Mucosa of stomach (tissue), 1 donor: ENCODE measurements at regions not wholly inside any gene's neighbourhood (a gene's known extent, or its start where the extent isn't known, plus 50 kb on each side); places are given as distances from the start of the nearest gene placed in this dataset.

Experiments
- H3K27me3 ChIP-seq: one replicate; pipeline ENCODE4 v1.7.0; 2013; ENCODE audit warnings: mild to moderate bottlenecking, low read length; ENCODE audit not compliant: control insufficient read depth, insufficient read depth
- H3K36me3 ChIP-seq: one replicate; pipeline ENCODE4 v1.7.0; 2013; ENCODE audit warnings: low read length; ENCODE audit not compliant: control insufficient read depth, insufficient read depth
- H3K4me1 ChIP-seq: one replicate; pipeline ENCODE4 v1.7.0; 2013; ENCODE audit warnings: mild to moderate bottlenecking, low read length; ENCODE audit not compliant: control insufficient read depth, insufficient read depth
- H3K4me3 ChIP-seq: one replicate; pipeline ENCODE4 v1.7.0; 2013; ENCODE audit warnings: low read length
- H3K9ac ChIP-seq: one replicate; pipeline ENCODE4 v1.7.0; 2013; ENCODE audit warnings: mild to moderate bottlenecking, low read length, moderate library complexity
- H3K9me3 ChIP-seq: one replicate; pipeline ENCODE4 v1.7.0; 2013; ENCODE audit warnings: mild to moderate bottlenecking, low read length, moderate library complexity; ENCODE audit not compliant: control insufficient read depth
- donor health status: Pancreatic carcinoma.

DNA sequence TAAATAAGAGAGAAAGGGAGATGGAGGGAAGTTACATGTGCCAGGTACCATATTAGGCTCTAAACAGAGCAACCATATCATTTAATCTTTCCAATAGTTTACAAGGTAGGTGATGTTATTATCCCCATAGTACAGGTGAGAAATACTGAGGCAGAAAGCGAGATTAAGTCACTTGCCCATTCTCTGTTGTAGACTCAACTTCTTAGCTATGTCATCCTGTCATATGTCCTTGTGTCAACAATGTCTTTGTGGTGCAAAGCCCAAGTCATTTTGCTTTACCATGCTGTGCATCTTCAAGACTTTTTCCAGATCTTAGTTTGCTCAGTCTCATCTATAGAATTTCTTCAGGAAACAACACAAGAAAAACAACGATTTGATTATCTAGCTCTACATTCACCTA, 205.0 kb upstream of the E2F8 start:
- H3K4me1 ChIP-seq = peaks cover 23% of the 10 kb centered on the region
- no peaks in the 10 kb centered on the region for H3K36me3 ChIP-seq
- no peak overlapping the region for H3K4me3 ChIP-seq
- no peaks in the 10 kb centered on the region for H3K27me3 ChIP-seq
- no peaks in the 10 kb centered on the region for H3K9me3 ChIP-seq
- no peak overlapping the region for H3K9ac ChIP-seq

DNA sequence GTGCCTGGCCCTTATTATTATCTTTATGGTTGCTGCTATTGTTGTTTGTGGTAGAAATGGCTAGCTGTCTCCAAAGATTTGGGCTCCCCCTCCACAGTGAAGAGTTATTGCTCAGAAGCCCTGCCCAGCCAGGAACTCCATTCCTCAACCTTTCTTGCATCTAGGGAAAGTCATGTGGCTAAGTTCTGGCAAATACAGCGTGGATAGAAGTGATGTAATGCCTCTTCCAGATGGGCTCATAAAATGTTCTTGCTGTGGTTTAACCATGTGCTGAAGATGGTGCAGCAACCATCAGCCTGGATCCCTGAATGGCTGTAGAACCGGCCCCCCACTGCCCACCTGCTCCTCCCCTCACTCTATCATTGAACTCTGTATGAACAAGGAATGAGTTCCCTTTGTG, 203.5 kb upstream of the E2F8 start:
- Histone ChIP-seq H3K4me1 (peaks cover 28% of the 10 kb centered on the region), H3K36me3 (no peaks in the 10 kb centered on the region), H3K9me3 (no peaks in the 10 kb centered on the region), H3K9ac (no peak overlapping the region), H3K4me3 (no peak overlapping the region), H3K27me3 (no peaks in the 10 kb centered on the region)

DNA sequence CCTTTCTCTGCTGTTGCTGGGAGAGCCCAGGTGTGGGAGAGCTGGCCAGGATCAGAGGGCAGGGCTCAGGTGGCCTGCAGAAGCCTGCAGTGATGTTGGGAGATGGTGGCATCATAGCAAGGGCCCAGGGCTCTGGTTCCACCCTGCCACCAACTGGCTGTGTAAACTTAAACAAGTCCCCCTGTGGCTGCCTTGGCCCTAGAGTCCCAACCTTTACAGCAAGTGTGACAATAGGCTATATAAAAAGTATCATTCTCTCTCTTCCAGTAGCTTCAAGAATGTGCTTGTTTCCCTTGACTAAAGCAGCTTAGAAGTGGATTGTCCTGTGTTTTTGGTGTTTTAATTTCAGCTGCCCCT, 201.8 kb upstream of the E2F8 start:
- no peaks in the 10 kb centered on the region for H3K9me3 ChIP-seq
- no peaks in the 10 kb centered on the region for H3K27me3 ChIP-seq
- no peak overlapping the region for H3K4me3 ChIP-seq
- H3K9ac ChIP-seq = no peak overlapping the region
- H3K4me1 ChIP-seq = peaks cover 28% of the 10 kb centered on the region
- H3K36me3 ChIP-seq = no peaks in the 10 kb centered on the region

DNA sequence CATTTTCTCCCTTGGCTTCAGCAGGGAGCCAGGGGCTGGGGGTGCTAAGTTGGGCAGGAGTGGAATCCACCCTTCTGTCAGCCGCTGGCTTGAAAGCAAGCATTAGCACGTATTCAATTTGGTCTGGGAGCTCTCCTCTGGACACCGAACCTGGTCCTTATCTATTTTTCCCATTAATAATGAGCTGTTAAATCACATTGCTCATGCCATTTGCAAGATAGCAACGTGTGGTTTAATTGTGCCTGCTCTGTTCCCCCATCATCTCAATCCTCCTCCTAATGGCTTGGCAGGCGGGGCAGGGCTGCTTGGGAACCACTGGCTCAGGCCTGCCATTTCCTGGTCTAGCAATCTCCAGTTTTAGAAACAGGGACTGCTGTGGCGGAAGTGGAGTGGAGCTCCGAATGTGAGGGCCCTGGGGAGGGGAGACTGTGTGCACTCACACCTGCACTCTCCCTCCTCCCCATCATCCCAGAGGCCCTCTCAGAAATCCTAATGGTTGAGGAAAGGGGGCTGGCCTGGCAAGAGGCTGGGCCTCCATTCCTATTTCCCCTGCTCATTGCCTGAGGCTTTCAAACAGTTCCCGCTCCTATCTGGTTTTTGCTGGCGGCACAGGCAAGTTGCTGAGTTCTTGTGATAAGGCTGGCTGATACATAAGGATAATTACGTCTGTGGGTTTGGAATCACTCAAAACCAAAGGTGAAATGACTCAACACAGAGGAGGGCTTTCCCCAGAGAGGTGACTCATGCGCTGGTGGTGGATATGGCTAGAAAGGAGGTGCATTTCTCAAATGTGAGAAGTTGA, 201.2 kb upstream of the E2F8 start:
- Histone ChIP-seq H3K27me3 (no peaks in the 10 kb centered on the region), H3K4me1 (peaks cover 28% of the 10 kb centered on the region), H3K9me3 (no peaks in the 10 kb centered on the region), H3K9ac (peak overlapping the region; percentile 14), H3K4me3 (no peak overlapping the region), H3K36me3 (no peaks in the 10 kb centered on the region)

DNA sequence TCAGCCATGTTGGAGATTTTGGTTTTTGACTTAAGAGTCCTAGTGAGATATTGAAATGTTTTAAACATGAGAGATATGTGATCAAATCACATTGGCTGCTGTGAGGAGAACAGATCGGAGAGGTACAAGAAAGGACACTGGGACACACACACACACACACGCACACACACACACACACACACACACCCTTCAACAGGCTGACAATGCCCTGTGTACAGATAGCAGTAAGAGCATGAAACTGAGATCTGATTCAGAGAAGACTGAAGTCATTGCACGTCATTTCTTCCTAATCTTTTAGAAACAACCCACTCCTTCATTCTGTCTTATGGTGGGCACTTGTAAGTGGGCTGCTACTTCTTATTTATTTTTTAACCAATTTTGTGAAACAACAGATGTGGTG, 200.5 kb upstream of the E2F8 start:
- peaks cover 28% of the 10 kb centered on the region for H3K4me1 ChIP-seq
- H3K9ac ChIP-seq = no peak overlapping the region
- H3K9me3 ChIP-seq = no peaks in the 10 kb centered on the region
- no peak overlapping the region for H3K4me3 ChIP-seq
- no peaks in the 10 kb centered on the region for H3K36me3 ChIP-seq
- H3K27me3 ChIP-seq = no peaks in the 10 kb centered on the region

DNA sequence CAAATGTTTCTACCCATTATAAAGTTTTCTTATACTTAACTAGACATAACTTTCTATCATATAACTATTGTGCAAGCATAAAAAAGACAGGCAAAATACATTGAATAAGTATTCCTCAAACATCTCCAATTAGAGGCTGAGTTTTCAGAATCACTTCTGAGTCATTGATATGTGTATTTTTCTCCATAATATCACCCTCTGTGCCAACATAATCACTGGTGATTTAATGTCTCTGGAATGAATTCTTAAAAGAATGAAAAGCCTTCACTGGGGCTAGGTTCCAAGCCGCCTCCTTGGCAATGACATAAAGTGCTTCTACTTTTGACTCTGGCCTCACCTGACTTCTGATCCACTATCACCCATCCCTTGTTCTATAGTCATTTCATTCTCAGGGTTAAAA, 197.0 kb upstream of the E2F8 start:
- no peak overlapping the region for H3K4me3 ChIP-seq
- no peaks in the 10 kb centered on the region for H3K27me3 ChIP-seq
- no peaks in the 10 kb centered on the region for H3K9me3 ChIP-seq
- no peak overlapping the region for H3K9ac ChIP-seq
- peaks cover 28% of the 10 kb centered on the region for H3K4me1 ChIP-seq
- no peaks in the 10 kb centered on the region for H3K36me3 ChIP-seq

DNA sequence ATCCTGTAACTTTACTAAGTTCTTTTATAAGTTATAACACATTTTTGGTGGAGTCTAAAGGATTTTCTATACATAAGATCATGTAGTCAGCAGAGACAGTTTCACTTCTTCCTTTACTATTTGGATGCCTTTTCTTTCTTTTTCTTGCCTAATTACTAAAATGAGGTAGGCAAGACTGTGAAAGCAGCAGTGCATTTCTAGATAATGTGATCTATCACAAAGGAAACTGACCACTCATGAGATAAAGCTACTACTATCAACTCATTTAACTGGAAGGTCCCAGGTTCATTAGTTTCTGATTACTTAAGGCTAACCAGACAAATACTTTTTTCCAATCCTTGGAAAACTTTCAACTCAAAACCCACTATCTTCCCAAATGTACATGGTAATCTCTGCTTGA, 196.2 kb upstream of the E2F8 start:
- H3K9me3 ChIP-seq = no peaks in the 10 kb centered on the region
- H3K4me3 ChIP-seq = no peak overlapping the region
- peaks cover 27% of the 10 kb centered on the region for H3K4me1 ChIP-seq

DNA sequence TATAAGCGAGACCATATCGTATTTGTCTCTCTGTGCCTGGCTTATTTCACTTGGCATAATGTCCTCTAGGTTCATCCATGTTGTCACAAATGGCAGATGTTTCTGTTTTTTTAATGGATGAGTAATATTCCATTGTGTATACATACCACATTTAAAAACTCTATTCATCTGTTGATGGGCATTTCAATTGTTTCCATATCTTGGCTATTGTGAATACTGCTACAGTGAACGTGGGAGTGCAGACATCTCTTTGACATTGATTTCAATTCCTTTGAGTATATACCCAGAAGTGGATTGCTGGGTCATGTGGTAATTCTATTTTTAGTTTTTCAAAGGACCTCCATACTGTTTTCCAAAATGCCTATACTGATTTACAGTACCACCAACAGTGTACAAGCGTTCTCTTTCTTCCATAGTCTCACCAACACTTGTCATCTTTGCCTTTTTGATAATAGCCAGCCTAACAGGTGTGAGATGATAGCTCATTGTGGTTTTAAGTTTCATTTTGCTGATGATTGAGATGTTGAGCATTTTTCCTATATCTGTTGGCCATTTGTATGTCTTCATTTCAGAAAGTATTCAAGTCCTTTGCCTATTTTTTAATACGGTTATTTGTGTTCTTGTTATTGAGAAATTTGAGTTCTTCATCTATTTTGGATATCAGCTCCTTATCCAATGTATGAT, 194.7 kb upstream of the E2F8 start:
- Histone ChIP-seq H3K4me3 (no peak overlapping the region), H3K9me3 (no peaks in the 10 kb centered on the region), H3K27me3 (no peaks in the 10 kb centered on the region), H3K4me1 (peaks cover 27% of the 10 kb centered on the region), H3K36me3 (no peaks in the 10 kb centered on the region), H3K9ac (no peak overlapping the region)

More for the DNA sequence above, 196.2 kb upstream of the E2F8 start:
- Histone ChIP-seq H3K27me3 (no peaks in the 10 kb centered on the region), H3K36me3 (no peaks in the 10 kb centered on the region), H3K9ac (no peak overlapping the region)

DNA sequence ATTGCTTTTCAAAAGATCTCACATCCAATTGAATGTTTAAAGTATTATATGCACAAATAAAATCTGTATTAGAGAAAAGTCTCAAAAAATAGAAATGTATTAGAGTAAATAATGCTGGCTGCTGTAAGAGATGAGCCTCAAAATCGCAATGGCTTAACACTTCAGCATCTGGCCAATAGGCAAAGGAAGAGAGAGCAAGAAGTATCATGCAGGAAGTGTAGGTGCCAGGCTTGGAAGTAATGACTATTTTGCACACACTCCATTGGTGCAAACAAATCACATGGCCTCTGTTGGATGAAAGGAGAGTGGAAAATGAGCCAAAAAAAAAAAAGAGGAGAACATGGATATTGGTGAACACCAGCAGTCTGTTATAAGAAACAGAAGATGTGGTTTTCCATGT, 193.0 kb upstream of the E2F8 start:
- no peak overlapping the region for H3K4me3 ChIP-seq
- no peaks in the 10 kb centered on the region for H3K36me3 ChIP-seq
- no peaks in the 10 kb centered on the region for H3K27me3 ChIP-seq
- H3K9me3 ChIP-seq = no peaks in the 10 kb centered on the region
- H3K4me1 ChIP-seq = peaks cover 42% of the 10 kb centered on the region
- H3K9ac ChIP-seq = no peak overlapping the region

DNA sequence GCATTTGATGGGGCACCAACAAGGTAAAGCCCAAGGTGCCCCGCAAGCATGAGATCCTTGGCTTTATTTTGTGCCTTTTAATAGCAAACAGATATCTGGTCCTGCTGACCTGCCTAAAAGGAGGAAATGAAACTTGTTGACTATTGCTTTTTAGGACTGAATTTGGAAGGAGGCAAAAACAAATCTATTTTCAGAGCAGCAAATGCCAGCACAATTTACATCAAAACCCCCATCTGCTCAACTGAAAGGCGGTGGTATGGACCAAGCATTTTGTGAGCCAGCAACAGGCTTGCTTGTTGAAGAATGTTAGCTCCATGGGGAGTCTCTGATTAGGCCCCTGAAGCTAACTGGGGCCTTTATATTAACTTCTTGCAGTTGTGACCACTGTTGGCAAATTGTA, 192.6 kb upstream of the E2F8 start:
- H3K9me3 ChIP-seq = no peaks in the 10 kb centered on the region
- no peaks in the 10 kb centered on the region for H3K27me3 ChIP-seq
- H3K36me3 ChIP-seq = no peaks in the 10 kb centered on the region
- H3K4me3 ChIP-seq = no peak overlapping the region
- no peak overlapping the region for H3K9ac ChIP-seq
- H3K4me1 ChIP-seq = peaks cover 46% of the 10 kb centered on the region

DNA sequence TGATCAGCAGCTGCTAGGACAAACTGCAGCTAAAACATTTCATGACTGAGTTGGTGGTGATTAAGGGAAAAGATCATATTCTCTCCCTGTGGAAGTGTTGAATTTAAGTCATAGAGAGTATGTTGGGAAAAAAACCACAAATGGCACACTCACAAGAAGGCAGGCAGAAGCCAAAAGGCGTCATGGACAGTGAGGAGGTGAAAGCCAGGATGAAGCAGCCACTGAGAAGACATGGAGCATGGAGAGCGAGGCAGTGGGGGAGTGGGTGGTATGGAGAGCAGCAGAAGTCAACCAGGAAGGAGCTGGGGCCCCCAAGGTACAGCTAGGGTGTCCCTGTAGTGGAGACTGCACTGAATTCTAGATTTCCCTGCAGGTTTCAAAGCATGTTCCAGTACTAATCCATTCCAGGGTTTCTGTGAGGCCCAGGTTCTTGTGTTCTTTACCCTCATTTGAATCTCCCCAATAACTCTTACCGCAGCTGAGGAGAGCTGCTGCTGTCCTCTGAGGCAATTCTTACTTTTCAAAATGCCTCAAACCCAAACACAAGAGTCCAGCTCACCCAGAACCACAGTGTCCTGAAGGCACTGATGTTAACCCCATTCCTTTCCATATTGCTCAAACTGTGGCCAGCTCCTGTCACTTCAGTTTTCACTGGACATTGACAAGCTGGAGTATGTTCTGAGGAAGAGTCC, 191.8 kb upstream of the E2F8 start:
- H3K36me3 ChIP-seq = no peaks in the 10 kb centered on the region
- no peaks in the 10 kb centered on the region for H3K27me3 ChIP-seq
- H3K4me1 ChIP-seq = peaks cover 50% of the 10 kb centered on the region
- H3K9ac ChIP-seq = no peak overlapping the region
- H3K4me3 ChIP-seq = no peak overlapping the region
- H3K9me3 ChIP-seq = no peaks in the 10 kb centered on the region

DNA sequence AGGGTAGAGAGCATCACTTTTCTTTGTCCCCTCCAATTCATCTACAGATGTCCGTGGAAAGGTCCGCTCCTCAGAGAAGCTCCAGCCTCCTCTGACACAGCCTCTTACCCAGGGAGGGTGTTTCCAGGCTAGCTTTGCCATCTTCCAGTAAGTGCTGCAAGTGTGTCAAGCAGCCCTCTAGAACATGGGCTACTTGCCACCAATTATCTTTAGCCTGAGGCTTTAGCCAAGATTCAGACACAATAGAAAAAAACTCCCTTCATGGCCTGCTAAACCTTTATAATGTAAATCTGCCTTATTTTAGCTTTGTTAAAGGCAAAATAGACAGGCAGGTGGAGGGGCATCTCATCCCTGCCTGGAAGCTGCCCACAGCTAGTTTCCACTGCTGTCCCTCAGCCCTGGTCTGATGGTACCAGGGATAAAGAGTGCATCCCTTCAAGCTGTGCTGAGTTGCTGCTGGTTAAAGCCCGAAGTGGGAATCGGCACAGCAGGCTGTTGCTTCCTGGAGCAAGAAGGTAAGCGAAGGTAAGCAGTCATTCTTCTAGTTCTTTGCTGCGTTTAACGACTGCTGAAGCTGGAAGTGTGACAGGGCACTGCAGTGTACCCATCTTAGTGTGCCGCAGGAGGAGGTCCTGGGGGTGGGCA, 190.1 kb upstream of the E2F8 start:
- Histone ChIP-seq H3K4me1 (peaks cover 50% of the 10 kb centered on the region), H3K9ac (no peak overlapping the region), H3K4me3 (no peak overlapping the region), H3K36me3 (no peaks in the 10 kb centered on the region), H3K9me3 (no peaks in the 10 kb centered on the region), H3K27me3 (no peaks in the 10 kb centered on the region)
